ENCODE measurements at regions not wholly inside any gene's neighbourhood (a gene's known extent, or its start where the extent isn't known, plus 50 kb on each side); places are given as distances from the start of the nearest gene placed in this dataset.

- H3K9me3 ChIP-seq (ENCODE audit: severe bottlenecking) = no peaks in the 10 kb centered on the region
- TF ChIP-seq CTCF (IDR thresholded peaks at IDR 0.05; ENCODE audit: low read depth, low read length) = no peak
- no peak overlapping the region for H3K27ac ChIP-seq
- no peaks in the 10 kb centered on the region for H3K36me3 ChIP-seq
- no peak for DNase-seq
- H3K27me3 ChIP-seq (ENCODE audit: insufficient read depth, low read depth, severe bottlenecking) = no peaks in the 10 kb centered on the region
- no peak overlapping the region for H3K4me3 ChIP-seq (ENCODE audit: low read depth, low read length)
These were observed 51.0 kb upstream of the ACTR3 start for GRCh38 chr2:113838744-113839444.

GRCh38 chr2:113838277-113838676 lies 51.6 kb upstream of the ACTR3 start:
- no peak for TF ChIP-seq CTCF (IDR thresholded peaks at IDR 0.05; ENCODE audit: low read depth, low read length)
- no peak for DNase-seq
- no peaks in the 10 kb centered on the region for H3K36me3 ChIP-seq
- H3K27me3 ChIP-seq (ENCODE audit: insufficient read depth, low read depth, severe bottlenecking) = no peaks in the 10 kb centered on the region
- H3K27ac ChIP-seq = no peak overlapping the region
- no peaks in the 10 kb centered on the region for H3K9me3 ChIP-seq (ENCODE audit: severe bottlenecking)
- H3K4me3 ChIP-seq (ENCODE audit: low read depth, low read length) = no peak overlapping the region

GRCh38 chr2:113834051-113834730 lies 55.7 kb upstream of the ACTR3 start:
- Histone ChIP-seq H3K27ac (no peak overlapping the region), H3K36me3 (no peaks in the 10 kb centered on the region), H3K27me3 (ENCODE audit: insufficient read depth, low read depth, severe bottlenecking) (no peaks in the 10 kb centered on the region), H3K4me3 (ENCODE audit: low read depth, low read length) (no peak overlapping the region), H3K9me3 (ENCODE audit: severe bottlenecking) (no peaks in the 10 kb centered on the region)
- TF ChIP-seq CTCF (IDR thresholded peaks at IDR 0.05; ENCODE audit: low read depth, low read length) = no peak
- no peak for DNase-seq

- no peaks in the 10 kb centered on the region for H3K9me3 ChIP-seq (ENCODE audit: severe bottlenecking)
- H3K4me3 ChIP-seq (ENCODE audit: low read depth, low read length) = no peak overlapping the region
- no peaks in the 10 kb centered on the region for H3K27me3 ChIP-seq (ENCODE audit: insufficient read depth, low read depth, severe bottlenecking)
- no peaks in the 10 kb centered on the region for H3K36me3 ChIP-seq
- H3K27ac ChIP-seq = no peak overlapping the region
- DNase-seq = no peak
- no peak for TF ChIP-seq CTCF (IDR thresholded peaks at IDR 0.05; ENCODE audit: low read depth, low read length)
These were observed 57.0 kb upstream of the ACTR3 start for GRCh38 chr2:113832795-113833290.

GRCh38 chr2:113831161-113831560 lies 58.7 kb upstream of the ACTR3 start:
- H3K27me3 ChIP-seq (ENCODE audit: insufficient read depth, low read depth, severe bottlenecking) = no peaks in the 10 kb centered on the region
- no peak overlapping the region for H3K4me3 ChIP-seq (ENCODE audit: low read depth, low read length)
- no peaks in the 10 kb centered on the region for H3K9me3 ChIP-seq (ENCODE audit: severe bottlenecking)
- DNase-seq = no peak
- H3K27ac ChIP-seq = no peak overlapping the region
- no peak for TF ChIP-seq CTCF (IDR thresholded peaks at IDR 0.05; ENCODE audit: low read depth, low read length)
- no peaks in the 10 kb centered on the region for H3K36me3 ChIP-seq
